Fibroblast of the conjunctiva (primary cell): ENCODE measurements at regions not wholly inside any gene's neighbourhood (a gene's known extent, or its start where the extent isn't known, plus 50 kb on each side); places are given as distances from the start of the nearest gene placed in this dataset.
A peak's percentile ranks its signal among the peaks of the same experiment; 100 is the strongest.

Source experiments
- DNase-seq: peaks from one replicate; pipeline ENCODE4 v3.0.0-alpha.2; 2010; ENCODE audit warnings: low read depth

DNA sequence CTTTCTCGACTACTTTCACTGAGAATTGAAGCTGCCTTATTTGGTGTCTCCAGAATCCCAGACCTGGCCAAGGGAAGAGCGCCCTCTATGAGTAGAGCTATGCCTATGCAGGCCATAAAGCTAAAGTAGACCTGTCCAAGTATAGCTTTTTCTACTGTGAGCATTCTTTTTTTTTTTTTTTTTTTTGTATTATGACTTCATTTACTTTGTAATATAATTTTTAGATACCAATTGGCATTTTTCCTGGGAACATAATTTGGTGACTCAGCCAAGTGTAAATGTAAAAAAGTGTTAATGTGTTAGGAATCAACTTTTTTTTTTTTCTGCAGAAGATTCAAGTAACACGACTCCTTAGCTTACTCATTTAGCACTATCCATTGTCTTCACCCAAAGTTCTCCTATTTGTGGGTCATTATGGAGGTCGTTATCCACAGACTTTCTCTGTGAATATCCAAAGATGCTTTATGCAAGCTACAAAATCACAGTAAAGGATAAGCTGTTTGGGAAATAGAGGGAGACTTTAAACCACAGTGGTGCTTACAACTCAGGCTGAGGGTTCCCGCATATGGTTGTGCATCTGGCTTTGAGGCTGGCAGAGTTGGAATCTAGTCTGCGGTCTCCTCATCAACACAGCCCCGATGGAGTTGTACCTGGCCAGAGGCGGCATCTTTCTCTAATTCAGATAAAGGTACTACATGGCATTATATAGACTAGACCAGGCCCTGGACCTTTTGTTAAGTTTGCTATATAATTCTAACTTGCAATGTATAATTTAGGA is 1040.2 kb upstream of the SORCS1 start:
- peak; percentile 20 for DNase-seq

DNA sequence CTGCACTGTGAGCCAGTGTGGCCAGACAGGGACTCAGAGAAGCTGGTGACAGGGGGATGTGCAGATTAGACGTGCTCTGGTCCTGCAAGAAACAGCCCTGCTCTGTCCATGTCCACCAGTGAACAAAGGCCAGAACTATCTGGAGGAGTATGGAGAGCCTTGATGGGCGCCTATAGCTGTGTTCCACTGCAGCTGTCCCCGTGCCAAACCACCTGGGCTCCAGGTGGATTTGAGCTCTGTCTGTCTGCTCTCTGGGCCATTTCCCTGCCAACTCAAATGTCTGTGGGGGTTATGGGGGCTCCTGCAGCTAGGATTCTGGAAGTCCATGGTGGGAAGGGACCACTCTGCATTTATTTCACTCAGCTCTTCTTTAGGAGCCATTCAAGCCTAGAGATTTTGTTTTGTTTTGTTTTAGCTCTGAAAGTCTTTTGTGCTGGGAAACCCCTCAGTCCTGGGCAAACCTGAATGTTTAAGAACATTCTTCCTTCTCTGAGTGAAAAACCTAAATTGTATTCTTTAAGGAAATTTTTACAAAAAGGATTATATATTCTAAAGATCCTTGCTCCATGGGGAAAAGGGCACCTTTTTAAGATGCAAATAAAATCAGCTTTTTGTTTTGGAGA is 1039.5 kb upstream of the SORCS1 start:
- no peak for DNase-seq

DNA sequence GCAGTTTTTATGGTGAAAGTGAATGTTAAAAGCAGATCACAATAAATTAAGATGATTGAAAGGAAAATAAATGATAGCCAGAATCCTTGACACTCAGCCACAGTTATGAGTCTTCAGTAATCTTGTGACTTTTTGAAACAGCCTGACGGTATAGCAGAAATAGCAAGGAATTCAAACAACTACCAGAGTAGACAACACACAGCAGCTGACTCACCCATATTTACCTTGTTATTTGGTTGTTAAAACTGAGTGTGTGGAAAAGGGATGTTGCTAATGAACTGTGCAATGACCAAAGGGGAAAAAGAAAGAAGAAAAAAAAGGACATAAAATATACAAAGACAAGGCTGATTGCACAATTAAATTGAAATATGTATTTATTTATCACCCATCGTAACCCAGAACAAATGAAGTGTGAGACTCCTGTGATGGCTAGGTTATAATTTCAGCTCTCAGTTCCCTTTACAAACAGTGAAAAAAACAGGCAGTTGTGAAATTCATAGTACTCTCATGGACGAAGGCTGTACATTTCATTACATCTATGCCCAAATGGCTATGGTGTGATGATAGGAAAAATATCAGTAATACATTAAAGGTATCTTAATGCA is 1023.0 kb upstream of the SORCS1 start:
- no peak for DNase-seq

DNA sequence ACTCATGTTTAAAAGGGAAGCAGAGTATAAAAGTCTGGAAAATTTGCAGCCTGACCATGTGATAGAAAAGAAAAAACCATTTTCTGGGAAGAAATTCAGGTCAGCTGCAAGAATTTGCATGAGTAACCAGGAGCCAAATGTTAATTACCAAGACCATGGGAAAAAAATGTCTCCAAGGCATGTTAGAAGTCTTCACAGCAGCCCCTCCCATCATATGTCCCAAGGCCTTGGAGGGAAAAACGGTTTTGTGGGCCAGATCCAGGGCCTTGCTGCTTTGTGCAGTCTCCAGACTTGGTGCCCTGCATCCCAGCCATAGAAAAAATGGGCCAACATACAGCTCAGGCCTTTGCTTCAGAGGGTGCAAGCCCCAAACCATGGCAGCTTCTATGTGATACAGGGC is 1019.6 kb upstream of the SORCS1 start:
- DNase-seq: no peak

DNA sequence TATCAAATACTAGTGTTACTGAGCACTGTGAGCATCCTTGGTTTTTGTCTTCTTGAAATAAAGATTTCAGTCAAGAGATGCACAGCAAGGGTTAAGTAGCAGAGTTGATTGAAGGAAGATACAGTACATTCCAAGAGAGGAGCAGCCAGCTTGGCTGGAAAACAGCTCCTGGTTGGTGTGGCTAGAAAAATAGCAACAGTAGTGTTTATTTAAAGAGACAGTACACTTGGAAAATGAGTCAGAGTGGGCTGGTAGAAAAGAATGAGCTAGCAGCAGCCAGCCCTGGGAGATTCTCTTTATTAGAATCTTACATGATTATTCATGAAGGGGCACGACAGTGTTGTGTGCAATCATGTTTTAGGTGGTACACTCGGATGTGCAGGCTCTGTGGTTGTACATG is 1016.4 kb upstream of the SORCS1 start:
- DNase-seq: no peak

DNA sequence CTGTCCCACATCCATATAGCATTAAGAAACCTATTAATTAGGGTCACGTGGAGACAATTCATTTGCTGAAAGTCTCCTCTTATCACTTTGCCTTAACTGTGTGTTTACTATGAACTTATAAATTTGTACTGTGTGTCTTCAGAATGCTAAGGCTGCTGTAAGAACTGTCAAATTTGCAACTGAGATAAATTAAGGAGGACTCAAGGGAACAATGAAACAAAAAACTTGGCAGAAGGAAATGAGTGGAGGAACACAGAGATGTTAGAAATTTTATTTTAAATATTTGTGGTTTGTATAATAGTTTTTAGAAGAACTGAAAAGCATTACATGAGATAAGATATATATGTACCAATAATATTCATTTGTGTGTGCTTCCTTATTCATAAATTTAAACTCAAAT is 1005.3 kb upstream of the SORCS1 start:
- no peak for DNase-seq

DNA sequence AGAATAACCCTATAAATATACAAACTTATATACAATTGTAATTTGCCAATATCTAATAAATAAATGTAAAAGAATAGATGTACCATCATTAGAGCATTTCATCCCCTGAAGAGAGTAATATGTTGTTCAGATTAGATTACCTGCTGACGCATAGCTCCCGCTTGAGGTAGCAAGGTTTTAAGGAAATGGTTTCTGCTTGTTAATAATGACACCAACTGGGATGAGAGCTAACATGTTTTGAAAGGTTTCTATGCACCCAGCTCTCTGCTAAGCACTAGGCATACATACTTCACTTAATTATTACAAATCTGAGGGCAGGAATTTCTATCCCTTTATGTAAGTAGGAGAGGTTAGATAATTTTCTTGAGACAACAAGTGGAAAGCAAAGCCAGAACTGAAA is 1003.3 kb upstream of the SORCS1 start:
- no peak for DNase-seq

DNA sequence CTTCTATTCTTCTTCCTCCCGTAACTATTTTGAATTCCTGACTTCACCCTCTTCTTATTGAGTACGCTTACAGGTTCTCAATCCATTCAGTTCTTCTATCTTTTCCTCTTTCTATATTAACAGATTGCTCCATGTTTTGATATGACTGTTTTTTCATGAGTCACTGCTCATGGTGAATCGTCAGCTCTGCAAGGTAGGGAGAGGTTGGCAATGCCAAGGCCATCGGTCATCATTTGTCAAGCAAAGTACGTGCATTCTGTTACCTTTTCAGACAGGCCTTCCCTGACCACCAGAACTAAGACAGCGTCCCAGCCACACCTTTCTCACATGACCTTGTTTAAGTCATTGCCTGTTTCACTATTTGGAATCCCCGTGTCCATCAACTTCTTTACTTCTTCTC is 1001.9 kb upstream of the SORCS1 start:
- no peak for DNase-seq

DNA sequence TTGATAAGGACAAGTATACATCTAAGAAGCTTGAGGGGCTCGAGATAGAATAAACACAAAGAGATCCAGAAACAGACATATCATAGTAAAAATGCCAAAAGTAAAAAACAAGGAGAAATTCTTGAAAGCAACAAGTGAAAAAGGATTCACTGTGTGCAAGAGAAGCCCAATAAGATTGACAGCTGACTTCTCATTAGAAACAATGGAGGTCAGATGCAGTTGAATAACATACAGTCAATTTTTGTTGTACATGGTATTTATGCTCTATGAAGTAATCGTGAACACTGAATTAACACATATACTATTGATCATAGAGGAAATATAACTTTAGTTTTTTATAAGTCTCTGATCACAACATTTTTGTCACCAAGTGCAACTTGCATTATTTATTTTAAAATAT is 982.8 kb upstream of the SORCS1 start:
- no peak for DNase-seq

DNA sequence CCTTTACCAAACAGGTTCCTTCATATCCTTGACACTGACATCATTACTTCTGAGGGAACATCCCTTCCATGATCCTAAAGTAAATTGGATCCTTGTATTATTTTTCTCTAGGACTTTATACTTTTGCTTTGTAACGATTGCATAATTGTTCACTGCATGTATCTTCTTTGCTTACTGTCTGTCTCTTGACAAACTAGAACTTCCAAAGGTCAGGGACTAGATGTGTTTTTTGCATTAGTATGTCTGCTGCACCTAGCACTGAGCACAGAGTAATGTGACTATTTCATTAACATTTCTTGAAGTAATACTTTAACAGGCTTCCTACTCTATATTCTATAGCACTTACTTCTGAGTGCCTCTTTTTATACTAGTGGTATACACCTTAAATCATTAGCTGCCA is 976.6 kb upstream of the SORCS1 start:
- DNase-seq: no peak

DNA sequence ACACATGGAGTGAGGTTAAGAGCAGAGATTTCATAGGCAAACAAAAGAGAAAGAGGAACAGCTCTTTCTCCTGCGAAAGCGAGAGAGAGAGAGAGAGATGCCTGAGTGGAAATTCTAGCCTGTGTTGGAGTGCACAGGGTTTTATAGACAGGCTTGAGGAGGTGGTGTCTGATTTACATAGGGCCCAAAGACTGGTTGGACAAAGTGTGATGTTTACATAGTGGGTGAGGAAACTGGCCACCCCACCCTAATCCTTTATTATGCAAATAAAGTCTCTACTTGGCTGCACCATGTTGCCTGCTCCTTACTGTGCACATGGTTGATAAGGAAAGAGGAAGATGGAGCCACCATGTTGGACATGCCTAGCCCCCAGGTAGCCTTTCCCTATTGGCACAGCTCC is 967.8 kb upstream of the SORCS1 start:
- no peak for DNase-seq

DNA sequence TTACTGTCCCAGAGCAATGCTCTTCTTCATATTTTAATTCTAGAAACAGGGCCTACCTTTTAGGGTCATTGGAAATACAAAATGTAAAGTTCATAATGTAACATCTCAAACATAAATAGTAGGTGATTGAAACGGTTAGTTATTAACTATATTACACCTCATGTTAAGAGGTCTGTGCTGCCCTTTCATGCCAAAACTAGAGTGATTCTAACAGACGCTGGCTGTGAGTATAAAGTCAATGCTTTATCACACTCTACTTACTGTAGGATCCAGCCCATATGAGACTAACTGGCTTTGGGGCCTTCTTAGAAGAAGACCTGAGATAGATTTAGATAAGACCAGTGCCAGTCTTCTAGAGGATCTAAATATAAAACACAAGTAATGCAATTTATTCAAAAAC is 966.1 kb upstream of the SORCS1 start:
- no peak for DNase-seq

DNA sequence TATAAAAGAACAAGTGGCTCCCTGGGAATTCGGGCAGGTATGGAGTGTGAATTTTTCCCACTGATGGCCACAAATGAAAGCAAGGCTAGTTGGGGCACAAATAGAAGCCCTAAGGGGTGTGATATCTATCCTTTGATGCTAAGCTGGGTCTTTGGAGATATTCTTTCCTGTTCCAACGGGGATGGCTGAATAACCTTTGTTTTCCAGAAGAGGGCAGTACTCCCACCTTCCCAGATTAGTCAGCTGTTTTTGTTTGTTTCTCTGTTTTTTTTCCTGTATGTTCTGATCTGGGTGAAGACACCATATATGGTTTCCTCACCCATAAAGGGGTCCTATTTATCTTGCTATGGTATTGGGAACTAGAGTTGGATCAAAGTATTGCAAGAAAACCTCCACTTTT is 947.7 kb upstream of the SORCS1 start:
- DNase-seq: no peak

DNA sequence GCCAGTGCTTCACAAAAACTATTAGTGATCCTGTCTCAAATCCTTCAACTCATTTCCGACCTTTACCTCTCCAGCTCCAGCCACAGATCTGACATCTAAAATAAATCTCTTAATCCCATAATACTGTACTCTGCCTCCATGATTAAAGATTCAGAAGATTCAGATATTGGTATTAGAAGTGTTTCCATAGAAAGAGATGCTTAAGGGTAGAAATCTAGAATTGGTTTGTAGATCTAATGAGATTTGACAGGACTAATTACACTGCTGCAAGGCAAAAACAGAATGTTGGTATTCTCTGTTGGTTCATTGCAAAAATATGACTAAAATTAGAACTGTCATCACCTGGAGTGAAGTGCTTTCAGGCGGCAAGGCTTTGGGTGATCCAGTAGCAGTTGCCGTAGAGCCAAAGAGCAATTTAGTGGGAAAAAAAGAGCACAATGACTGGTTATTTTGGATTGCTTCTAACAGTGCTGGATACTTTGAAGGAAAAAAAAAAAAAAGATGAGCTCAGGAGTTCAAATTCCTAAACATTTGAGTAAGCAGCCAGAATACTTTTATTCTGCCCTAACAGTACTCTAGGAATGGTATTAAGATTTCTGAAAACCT is 940.1 kb upstream of the SORCS1 start:
- no peak for DNase-seq

DNA sequence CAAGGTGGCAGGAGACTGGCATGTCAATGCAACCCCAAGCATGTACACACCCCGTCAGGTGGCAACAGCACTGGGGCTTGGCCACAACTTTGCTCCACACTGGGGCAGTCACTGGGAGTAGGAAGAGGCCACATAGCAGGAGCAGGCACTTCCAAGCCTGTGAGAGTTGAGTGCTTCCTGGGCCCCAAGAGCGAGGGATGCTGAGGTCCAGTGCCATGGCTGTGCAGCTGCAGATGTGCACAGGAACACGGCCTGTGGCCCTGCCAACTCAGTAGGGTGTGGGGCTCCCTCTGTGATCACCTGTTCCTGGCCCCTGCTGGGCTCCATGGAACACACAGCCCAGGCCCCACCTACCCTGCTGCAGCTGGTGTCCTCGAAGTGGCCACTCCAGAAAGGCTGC is 932.8 kb upstream of the SORCS1 start:
- no peak for DNase-seq

DNA sequence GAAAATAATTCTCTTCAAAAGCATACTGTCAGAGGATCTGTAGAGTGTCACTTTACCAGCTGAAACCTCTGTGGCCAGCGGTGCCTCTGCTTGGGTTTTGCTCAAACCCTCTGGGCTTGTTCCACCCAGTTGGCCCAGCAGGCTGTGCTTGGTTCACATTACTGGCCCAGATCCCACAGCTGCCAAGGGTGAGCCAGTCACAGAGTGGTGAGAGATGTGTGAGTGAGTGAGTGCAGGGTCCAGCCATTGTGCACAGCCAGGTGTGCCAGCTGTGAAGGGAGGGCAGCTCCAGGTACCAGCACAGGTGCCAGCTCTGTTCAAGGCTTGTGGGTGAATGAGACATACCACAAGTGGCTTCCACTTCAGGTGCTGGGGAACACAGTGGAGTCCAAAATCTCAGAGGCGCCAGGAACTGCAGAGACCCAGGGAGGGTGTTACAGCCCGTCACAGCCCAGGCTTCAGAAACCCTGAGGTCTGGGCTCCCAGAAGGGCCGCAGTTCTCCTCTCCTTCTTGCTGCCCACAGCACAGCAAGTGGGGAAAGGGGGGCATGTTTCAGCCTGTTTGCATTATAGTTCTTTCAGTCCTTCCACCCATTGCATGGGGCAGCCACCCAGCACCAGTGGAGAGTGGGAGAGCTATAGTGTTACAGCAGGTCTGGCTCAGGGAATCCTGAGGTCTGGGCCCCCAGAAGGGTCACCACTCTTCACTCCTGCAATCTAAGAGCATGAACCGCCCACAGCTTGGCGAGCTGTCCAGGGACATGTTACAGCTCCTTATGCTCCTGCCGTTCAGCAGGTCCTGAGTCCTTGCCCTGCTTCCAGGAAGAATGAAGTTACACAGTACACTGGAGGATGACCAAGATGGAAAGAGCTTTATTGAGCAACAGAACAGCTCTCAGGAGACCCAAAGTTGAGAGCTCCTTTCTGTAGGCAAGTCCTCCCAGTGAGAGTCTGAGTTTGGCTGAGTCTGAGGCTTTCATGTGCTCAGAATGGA is 931.7 kb upstream of the SORCS1 start:
- no peak for DNase-seq

DNA sequence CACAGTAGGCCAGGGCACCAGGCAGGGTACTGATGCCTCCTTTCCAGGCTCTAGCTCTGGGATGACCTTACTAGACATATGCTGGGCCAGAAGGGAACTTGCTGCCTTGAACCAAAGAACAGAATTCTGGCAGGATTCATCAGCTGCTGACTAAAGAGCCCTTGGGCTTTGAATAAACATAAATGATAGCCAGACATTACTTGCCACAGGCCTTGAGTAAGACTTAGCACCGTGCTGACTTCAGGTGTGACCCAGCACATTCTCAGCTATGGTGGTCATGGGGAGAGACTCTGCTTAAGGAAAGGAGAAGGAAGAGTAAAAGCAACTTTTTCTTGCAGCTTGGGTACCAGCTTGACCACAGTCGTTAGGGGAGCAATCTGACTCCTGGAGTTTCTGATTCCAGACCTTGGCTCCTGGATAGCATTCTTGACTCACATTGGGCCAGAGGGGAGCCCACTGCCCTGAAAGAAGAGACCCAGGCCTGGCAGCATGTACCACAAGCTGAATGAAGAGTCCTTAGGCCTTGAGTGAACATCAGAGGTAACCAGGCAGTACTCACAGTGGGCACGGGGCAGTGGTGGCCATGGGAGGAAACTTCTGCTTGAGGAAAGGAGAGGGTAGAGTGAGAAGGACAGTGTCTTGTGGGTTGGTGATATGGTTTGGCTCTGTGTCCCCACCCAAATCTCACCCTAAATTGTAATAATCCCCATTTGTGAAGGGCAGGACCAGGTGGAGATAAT is 926.1 kb upstream of the SORCS1 start:
- DNase-seq: no peak

DNA sequence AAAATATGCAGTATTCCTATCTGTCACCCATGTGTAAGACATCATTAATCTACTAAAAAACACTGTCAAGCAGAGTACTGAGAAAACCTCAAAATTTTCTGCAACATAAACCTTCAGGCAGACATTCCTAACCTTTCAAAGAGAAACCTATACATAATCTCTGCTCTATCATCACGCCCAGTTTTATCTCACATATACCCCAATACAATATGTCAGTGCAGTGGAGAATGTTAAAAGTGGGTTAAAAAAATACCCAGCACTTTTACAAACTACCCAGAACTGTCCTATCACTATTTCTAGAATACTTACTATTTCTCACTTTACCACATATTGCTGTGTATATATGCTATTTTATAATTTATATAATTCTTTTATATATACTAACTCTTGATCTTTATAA is 922.0 kb upstream of the SORCS1 start:
- DNase-seq: no peak

DNA sequence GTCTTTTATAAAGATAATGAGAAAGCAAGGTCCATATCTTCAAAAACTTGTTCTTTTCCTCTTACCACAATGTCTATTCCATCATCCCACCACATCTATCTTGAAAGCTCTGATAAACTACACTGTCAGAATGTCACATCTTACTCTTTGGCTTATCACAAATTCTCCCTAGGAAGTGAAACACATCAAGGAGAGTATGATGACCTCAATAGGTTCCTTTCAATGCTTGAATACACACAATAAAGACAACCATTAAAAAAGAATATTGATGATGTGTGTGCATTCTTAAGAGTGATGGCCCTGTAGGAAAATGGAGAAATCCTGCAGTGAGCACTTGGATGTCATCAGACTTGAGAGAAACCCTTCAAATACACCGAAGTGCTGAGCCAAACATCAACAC is 918.1 kb upstream of the SORCS1 start:
- DNase-seq: no peak

DNA sequence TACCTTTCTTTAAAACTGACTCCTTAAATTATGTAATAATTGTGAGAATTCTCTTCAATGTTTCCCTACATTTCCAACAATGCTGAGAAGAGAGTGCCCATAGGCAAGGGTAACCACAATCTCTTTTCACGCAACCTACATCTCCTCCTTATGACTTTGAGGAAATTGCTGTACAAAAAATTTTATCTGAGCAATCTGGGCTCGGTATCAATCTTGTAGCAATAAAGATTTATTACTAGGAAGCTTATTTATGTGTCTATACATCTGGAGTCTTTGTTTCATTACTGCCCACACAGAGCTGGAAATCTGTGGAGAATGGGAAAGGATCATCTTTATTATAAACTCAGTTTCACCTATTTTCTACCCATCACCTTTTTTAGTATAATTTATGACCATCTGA is 913.8 kb upstream of the SORCS1 start:
- DNase-seq: no peak

DNA sequence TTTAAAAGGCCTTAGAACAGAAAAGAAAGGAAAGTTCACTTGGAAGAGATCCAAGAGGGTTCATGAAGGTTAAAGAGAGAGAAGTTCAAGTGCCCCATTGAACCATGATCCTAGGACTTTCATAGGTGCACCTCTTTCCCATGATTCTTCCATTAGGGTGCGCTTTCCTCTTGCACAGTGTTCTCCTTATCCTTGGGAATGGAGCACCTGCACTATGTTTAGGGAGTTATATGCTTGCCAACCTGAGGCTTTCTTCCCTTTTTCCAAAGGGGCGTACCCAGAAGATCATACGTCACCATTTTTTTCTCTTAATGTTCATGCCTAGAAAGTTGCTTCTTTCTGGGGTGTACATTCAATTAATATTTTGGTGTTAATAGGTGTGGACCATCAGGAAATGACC is 908.0 kb upstream of the SORCS1 start:
- DNase-seq: no peak
